GM10266 (cell line): ENCODE measurements at regions not wholly inside any gene's neighbourhood (a gene's known extent, or its start where the extent isn't known, plus 50 kb on each side); places are given as distances from the start of the nearest gene placed in this dataset.
"Not testable (repeated sequence)": the region's sequence is repeated elsewhere in the genome, so short reads cannot be mapped to it uniquely, and the experiment has no call there.

Experiments used
- DNase-seq: peaks from one replicate; pipeline ENCODE4 v3.0.0; 2012; ENCODE audit errors: extremely low spot score
- TF ChIP-seq, protein P1 (sequence below): IDR thresholded peaks from 2 replicates; pipeline ENCODE4 v1.5.1; 2012; ENCODE audit warnings: mild to moderate bottlenecking, low read depth; ENCODE audit not compliant: control insufficient read depth, insufficient read depth; ENCODE audit errors: missing control alignments

DNA sequence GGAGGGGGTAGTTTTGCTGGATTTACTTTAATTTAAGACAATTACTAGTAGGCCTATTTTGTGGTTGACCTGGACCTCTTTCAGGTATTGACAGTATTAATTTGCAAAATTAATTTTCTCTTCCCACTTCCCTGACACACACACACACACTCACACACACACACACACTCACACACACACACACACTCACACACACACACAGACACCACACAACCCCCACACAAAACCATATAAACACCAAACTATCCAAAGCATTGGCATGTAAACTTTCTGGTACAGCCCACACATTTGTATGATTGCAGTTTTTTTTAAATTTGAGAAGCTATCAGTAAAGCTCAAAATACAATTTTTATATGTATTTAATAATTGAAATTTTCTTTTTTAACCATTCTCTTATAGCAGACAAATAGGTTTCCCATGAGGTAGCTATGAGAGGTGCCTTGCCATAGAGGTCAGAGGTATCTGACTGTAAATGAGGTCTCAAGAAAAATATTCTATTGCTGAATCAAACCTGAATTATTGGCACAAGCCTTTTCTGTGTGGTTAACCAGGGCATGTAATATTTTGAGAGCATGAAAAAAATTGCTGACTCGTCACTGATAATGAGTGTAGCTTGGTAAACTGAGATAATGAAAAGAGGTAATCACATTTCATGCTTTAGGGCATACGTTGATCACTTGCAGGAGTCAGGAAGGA, 306.5 kb downstream of the GATA3 start:
- no peak for DNase-seq
- TF ChIP-seq, protein P1, sequence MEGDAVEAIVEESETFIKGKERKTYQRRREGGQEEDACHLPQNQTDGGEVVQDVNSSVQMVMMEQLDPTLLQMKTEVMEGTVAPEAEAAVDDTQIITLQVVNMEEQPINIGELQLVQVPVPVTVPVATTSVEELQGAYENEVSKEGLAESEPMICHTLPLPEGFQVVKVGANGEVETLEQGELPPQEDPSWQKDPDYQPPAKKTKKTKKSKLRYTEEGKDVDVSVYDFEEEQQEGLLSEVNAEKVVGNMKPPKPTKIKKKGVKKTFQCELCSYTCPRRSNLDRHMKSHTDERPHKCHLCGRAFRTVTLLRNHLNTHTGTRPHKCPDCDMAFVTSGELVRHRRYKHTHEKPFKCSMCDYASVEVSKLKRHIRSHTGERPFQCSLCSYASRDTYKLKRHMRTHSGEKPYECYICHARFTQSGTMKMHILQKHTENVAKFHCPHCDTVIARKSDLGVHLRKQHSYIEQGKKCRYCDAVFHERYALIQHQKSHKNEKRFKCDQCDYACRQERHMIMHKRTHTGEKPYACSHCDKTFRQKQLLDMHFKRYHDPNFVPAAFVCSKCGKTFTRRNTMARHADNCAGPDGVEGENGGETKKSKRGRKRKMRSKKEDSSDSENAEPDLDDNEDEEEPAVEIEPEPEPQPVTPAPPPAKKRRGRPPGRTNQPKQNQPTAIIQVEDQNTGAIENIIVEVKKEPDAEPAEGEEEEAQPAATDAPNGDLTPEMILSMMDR: no peak

DNA sequence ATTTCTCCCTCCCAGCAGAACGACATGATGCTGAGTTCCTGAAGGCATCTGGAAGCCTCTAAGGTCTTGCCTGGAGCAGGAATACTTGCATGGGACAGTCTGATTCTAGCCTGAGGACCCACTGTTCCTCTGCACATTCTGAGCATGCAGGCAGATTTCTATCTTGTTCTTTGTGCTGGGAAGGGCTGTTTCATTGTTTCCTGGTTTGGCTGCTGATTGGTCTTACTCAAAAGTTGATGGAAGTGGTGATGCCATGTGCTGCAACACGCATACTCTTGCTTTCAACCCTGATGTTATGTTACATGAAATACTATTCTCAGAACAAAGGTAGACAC, 307.0 kb downstream of the GATA3 start:
- no peak for DNase-seq
- TF ChIP-seq, protein P1: no peak

DNA sequence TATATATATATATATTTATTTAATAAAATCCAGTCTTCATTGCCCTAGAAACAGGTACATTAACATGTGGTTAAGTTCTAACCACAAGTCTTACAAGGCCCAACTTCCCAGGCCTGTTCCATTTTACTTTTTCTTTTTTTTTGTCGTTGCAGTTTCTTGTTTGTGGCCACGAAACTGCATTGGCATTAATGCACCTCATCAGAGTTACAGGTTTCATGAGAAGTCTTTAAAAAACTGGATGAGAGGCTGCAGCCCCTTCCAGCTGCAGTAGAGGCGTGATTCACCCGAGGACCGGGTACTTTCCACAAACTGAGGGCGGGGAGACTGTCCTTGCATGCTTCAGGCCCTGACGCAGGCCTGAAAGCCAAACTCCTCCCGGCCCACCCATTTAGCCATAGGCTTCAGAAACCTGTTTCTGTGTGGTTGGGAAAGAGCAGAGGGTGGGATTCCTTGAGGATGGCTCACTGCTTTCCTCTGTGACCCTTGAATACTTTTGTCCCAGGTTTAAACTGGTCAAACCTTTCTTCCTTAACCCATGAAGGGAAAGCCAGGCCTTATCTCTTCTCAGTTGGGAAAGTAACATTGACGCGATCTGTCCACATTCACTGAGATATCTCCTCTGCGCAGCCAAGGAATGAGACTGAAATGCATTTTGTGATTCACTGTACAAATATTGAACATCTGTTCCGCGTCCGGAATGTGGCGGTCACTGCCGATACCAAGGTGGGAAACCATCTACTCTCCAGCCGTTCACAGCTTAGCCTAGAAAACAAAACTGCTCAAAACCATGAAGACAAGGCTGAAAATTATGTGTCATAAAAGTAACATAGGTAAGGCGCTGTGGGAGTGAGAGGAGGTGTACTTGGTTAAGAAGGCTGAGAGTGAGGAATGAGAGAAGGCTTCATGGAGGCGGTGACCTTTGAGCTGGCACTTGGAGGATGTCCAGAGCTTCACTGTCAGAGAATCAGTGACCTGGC, 311.7 kb downstream of the GATA3 start:
- DNase-seq: no peak
- TF ChIP-seq, protein P1: no peak

DNA sequence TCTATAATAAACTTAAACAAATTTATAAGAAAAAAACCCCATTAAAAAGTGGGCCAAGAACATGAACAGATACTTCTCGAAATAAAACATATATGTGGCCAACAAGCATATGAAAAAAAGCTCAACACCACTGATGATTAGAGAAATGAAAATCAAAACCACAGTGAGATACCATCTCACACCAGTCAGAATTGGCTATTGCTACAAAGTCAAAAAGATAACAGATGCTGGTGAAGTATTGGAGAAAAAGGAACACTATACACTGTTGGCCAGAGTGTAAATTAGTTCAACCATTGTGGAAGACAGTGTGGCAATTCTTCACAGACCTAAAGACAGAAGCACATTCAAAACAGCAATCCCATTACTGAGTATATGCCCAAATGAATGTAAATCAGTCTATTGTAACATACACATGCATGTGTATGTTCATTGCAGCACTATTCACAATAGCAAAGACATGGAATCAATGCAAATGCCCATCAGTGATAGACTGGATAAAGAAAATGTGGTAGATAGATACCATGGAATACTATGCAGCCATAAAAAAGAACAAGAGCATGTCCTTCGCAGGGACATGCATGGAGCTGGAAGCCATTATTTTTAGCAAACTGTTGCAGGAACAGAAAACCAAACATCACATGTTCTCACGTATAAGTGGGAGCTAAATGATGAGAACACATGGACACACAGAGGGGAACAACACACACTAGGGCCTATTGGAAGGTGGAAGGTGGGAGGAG, 313.4 kb downstream of the GATA3 start:
- DNase-seq: not testable (repeated sequence)

DNA sequence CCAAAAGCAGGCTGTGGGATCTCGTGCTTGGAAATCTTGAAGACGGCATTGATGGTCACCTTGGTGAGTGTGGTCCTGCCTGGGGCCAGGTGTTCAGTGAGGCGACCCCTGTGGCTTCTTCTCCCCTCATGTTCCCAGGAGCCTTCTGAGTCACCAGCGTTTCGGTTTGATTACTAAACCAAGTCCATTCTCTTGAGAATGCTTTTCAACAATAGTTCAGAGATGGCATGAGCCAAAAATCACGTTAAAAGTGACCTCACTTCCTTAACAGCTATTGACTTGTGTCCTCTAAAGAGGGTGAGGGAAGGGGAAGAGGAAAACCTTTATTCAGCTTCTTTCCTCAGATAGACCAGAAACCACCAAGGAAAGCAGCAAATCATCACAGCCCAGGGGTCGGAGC, 315.2 kb downstream of the GATA3 start:
- DNase-seq: no peak
- TF ChIP-seq, protein P1: no peak

DNA sequence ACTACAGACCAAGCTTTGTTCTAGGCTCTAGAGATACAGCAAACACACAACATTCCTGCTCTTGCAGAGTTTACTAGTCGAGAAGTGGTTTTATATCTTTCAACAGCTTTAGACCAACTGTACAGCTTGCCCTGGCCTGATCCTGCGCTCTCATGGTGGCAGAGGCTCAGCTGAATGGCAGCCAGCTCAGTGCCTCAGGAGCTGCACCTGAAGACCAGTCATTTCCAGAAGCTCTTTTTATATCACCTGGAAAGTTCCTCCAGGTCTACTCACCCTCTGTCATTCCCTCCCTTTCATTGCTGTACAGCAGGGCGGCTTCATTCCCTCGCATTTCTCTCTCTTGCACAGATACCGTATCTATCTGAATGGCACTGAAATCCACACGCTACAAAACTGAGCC, 319.8 kb downstream of the GATA3 start:
- TF ChIP-seq, protein P1: no peak

DNA sequence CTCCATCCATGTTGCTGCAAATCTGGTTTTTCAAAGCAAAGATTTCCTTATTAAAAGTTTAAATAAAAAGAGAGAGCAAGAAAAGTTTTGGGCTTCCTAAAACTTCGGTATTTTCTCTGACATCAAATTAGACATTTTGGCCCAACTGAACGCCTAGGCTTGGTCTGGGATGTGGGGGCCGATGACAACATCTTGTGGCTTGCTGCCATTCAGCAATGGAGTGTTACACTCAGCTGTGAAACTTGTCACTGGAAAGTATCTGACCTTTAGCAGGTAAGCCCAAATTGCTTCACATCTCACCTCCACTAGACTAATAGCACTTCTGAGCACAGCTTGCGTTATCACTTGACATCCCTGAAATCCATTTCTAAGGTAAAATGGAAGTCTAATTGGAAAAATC, 320.6 kb downstream of the GATA3 start:
- no peak for DNase-seq
- TF ChIP-seq, protein P1: no peak

More for the DNA sequence above, 319.8 kb downstream of the GATA3 start:
- DNase-seq: no peak
